ENCODE measurements at regions not wholly inside any gene's neighbourhood (a gene's known extent, or its start where the extent isn't known, plus 50 kb on each side); places are given as distances from the start of the nearest gene placed in this dataset.

GRCh38 chr11:97972731-97973130, 1048.0 kb upstream of the CNTN5 start:
- H3K4me3 ChIP-seq (ENCODE audit: low read depth, low read length) = no peak overlapping the region
- DNase-seq (ENCODE audit: low read depth) = no peak

GRCh38 chr11:97973352-97973857, 1047.3 kb upstream of the CNTN5 start:
- no peak for DNase-seq (ENCODE audit: low read depth)
- H3K4me3 ChIP-seq (ENCODE audit: low read depth, low read length) = no peak overlapping the region
- no peak for TF ChIP-seq CTCF (IDR thresholded peaks at IDR 0.05; ENCODE audit: insufficient read depth, low read depth, low read length)

More at GRCh38 chr11:97972731-97973130, 1048.0 kb upstream of the CNTN5 start:
- TF ChIP-seq CTCF (IDR thresholded peaks at IDR 0.05; ENCODE audit: insufficient read depth, low read depth, low read length) = no peak

- TF ChIP-seq CTCF (IDR thresholded peaks at IDR 0.05; ENCODE audit: insufficient read depth, low read depth, low read length) = no peak
- no peak overlapping the region for H3K4me3 ChIP-seq (ENCODE audit: low read depth, low read length)
These were observed 1045.8 kb upstream of the CNTN5 start for GRCh38 chr11:97974798-97975498.

DNA sequence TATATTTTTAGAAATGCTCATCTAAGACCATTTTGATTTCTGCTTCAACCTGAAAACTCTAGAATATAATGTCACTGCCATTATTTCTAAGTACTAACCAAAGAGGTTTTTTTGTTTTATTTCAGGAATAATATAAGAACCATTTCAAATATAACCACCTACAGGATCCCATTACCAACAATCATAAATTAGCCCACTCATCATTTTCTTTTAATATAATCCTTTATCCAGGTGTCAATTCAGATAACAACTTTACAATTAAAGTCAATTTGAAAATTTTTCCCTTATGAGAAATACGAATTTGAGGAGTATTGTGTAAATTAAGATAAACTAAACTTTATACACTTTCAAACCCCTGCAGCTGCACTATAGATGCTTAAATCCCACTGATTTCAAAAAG, 1043.0 kb upstream of the CNTN5 start:
- TF ChIP-seq CTCF (IDR thresholded peaks at IDR 0.05; ENCODE audit: insufficient read depth, low read depth, low read length) = no peak

More at GRCh38 chr11:97974798-97975498, 1045.8 kb upstream of the CNTN5 start:
- no peak for DNase-seq (ENCODE audit: low read depth)

DNA sequence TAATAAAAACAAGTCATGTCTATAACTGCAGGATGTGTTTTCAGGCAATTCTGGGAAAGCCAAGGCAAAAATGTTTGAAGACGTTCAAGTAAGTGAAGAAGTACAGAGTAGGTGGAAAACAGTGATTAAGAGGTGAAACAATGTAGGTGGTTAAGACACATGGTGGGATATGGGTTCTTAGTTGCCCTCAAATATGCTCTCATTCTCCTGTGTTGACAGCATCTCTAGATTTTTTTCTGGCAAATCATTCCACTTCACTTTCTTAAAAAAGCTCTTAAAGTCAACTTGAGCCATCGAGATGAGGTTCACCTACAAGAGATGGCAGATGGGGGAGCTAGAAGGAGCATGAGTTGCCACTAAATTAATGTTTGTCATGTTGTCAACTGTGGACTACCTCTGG, 1041.0 kb upstream of the CNTN5 start:
- H3K4me3 ChIP-seq (ENCODE audit: low read depth, low read length) = no peak overlapping the region
- no peak for DNase-seq (ENCODE audit: low read depth)
- no peak for TF ChIP-seq CTCF (IDR thresholded peaks at IDR 0.05; ENCODE audit: insufficient read depth, low read depth, low read length)

More for the DNA sequence above, 1043.0 kb upstream of the CNTN5 start:
- no peak for DNase-seq (ENCODE audit: low read depth)
- no peak overlapping the region for H3K4me3 ChIP-seq (ENCODE audit: low read depth, low read length)

- TF ChIP-seq CTCF (IDR thresholded peaks at IDR 0.05; ENCODE audit: insufficient read depth, low read depth, low read length) = no peak
- H3K4me3 ChIP-seq (ENCODE audit: low read depth, low read length) = no peak overlapping the region
- no peak for DNase-seq (ENCODE audit: low read depth)
These were observed 1038.2 kb upstream of the CNTN5 start for GRCh38 chr11:97982512-97982911.

Measured in fibroblast of villous mesenchyme (primary cell).